ENCODE measurements at regions not wholly inside any gene's neighbourhood (a gene's known extent, or its start where the extent isn't known, plus 50 kb on each side); places are given as distances from the start of the nearest gene placed in this dataset.

- no peak for DNase-seq
- Histone ChIP-seq H3K4me1 (no peaks in the 10 kb centered on the region), H3K4me3 (ENCODE audit: low read depth, low read length) (no peak overlapping the region), H3K9me3 (no peaks in the 10 kb centered on the region; the same call in none of the 2 replicates), H3K36me3 (no peaks in the 10 kb centered on the region), H3K27me3 (no peaks in the 10 kb centered on the region)
- TF ChIP-seq CTCF (IDR thresholded peaks at IDR 0.05; ENCODE audit: low read depth, low read length): no peak
These were observed 316.4 kb downstream of the RPS24 start for GRCh38 chr10:78349911-78350663.

- H3K36me3 ChIP-seq: no peaks in the 10 kb centered on the region
- no peak overlapping the region for H3K4me3 ChIP-seq (ENCODE audit: low read depth, low read length)
- DNase-seq: no peak
- TF ChIP-seq CTCF (IDR thresholded peaks at IDR 0.05; ENCODE audit: low read depth, low read length): no peak
- H3K27me3 ChIP-seq: no peaks in the 10 kb centered on the region
- H3K4me1 ChIP-seq: no peaks in the 10 kb centered on the region
- H3K9me3 ChIP-seq: no peaks in the 10 kb centered on the region; the same call in none of the 2 replicates
These were observed 317.6 kb downstream of the RPS24 start for GRCh38 chr10:78351283-78351682.

GRCh38 chr10:78351809-78352208, 318.1 kb downstream of the RPS24 start:
- no peak for DNase-seq
- no peak for TF ChIP-seq CTCF (IDR thresholded peaks at IDR 0.05; ENCODE audit: low read depth, low read length)
- no peaks in the 10 kb centered on the region for H3K36me3 ChIP-seq
- H3K4me3 ChIP-seq (ENCODE audit: low read depth, low read length): no peak overlapping the region
- H3K27me3 ChIP-seq: no peaks in the 10 kb centered on the region
- no peaks in the 10 kb centered on the region; the same call in none of the 2 replicates for H3K9me3 ChIP-seq
- no peaks in the 10 kb centered on the region for H3K4me1 ChIP-seq

- TF ChIP-seq CTCF (IDR thresholded peaks at IDR 0.05; ENCODE audit: low read depth, low read length): no peak
- Histone ChIP-seq H3K4me3 (ENCODE audit: low read depth, low read length) (no peak overlapping the region), H3K9me3 (no peaks in the 10 kb centered on the region; the same call in 1 of the 2 replicates), H3K36me3 (no peaks in the 10 kb centered on the region), H3K27me3 (no peaks in the 10 kb centered on the region), H3K4me1 (peaks cover 10% of the 10 kb centered on the region)
- no peak for DNase-seq
These were observed 320.0 kb downstream of the RPS24 start for GRCh38 chr10:78353636-78354035.

GRCh38 chr10:78354101-78354500, 320.4 kb downstream of the RPS24 start:
- H3K9me3 ChIP-seq: no peaks in the 10 kb centered on the region; the same call in 1 of the 2 replicates
- no peaks in the 10 kb centered on the region for H3K36me3 ChIP-seq
- TF ChIP-seq CTCF (IDR thresholded peaks at IDR 0.05; ENCODE audit: low read depth, low read length): no peak
- DNase-seq: no peak
- no peaks in the 10 kb centered on the region for H3K27me3 ChIP-seq
- H3K4me1 ChIP-seq: peaks cover 10% of the 10 kb centered on the region
- H3K4me3 ChIP-seq (ENCODE audit: low read depth, low read length): no peak overlapping the region

- no peaks in the 10 kb centered on the region; the same call in 1 of the 2 replicates for H3K9me3 ChIP-seq
- H3K4me3 ChIP-seq (ENCODE audit: low read depth, low read length): no peak overlapping the region
- DNase-seq: no peak
- no peak for TF ChIP-seq CTCF (IDR thresholded peaks at IDR 0.05; ENCODE audit: low read depth, low read length)
- no peaks in the 10 kb centered on the region for H3K36me3 ChIP-seq
- no peaks in the 10 kb centered on the region for H3K27me3 ChIP-seq
- H3K4me1 ChIP-seq: peaks cover 10% of the 10 kb centered on the region
These were observed 322.7 kb downstream of the RPS24 start for GRCh38 chr10:78356291-78356900.
